A673 (cell line): ENCODE measurements at regions not wholly inside any gene's neighbourhood (a gene's known extent, or its start where the extent isn't known, plus 50 kb on each side); places are given as distances from the start of the nearest gene placed in this dataset.

Source experiments
- CTCF ChIP-seq: fragments of 300-800, 200-600 bp; sonication (generic); conservative IDR thresholded peaks from 2 replicates; pipeline ENCODE4 v1.5.1; 2017; ENCODE audit warnings: low read depth, mild to moderate bottlenecking, antibody characterized with exemption, low read length, moderate library complexity, mixed read lengths
- EZH2 ChIP-seq: fragments of 200-600 bp; sonication (generic); IDR thresholded peaks from 2 replicates; pipeline ENCODE4 v1.6.1; 2017; ENCODE audit warnings: borderline replicate concordance, low read depth, mild to moderate bottlenecking, mixed read lengths, antibody characterized with exemption, low read length; ENCODE audit not compliant: poor library complexity, severe bottlenecking

- TF ChIP-seq CTCF, result no peak
- no peak for TF ChIP-seq EZH2
These were observed 70.0 kb upstream of the CIBAR2 start for GRCh38 chr16:85182286-85182685.
